ENCODE measurements at regions not wholly inside any gene's neighbourhood (a gene's known extent, or its start where the extent isn't known, plus 50 kb on each side); places are given as distances from the start of the nearest gene placed in this dataset.

DNA sequence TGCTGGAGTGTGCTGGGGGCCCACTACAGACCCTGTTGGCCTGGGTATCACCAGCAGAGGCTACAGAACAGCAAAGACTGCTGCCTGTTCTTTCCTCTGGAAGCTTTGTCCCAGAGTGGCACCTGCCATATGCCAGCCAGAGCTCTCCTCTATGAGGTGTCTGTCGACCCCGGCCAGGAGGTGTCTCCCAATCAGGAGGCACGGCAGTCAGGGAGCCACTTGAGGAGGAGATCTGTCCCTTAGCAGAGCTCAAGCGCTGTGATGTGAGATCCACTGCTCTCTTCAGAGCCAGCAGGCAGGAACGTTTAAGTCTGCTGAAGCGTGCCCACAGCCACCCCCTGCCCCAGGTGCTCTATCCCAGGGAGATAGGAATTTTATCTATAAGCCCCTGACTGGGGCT is 316.2 kb downstream of the ETV1 start:
- Histone ChIP-seq H4K20me1 (replicated peaks; ENCODE audit: insufficient read depth) (no peaks in the 10 kb centered on the region), H3K36me3 (ENCODE audit: insufficient read depth) (no peaks in the 10 kb centered on the region), H2AFZ (no peak overlapping the region), H3K4me3 (no peak overlapping the region), H3K4me1 (ENCODE audit: insufficient read depth) (no peaks in the 10 kb centered on the region), H3K4me2 (no peak overlapping the region), H3K79me2 (replicated peaks; ENCODE audit: insufficient read depth) (no peaks in the 10 kb centered on the region), H3K9me2 (ENCODE audit: insufficient read depth) (no peaks in the 10 kb centered on the region; the same call in 1 of the 2 replicates), H3K27me3 (ENCODE audit: insufficient read depth) (no peaks in the 10 kb centered on the region), H3K27ac (ENCODE audit: low read depth) (no peak overlapping the region), H3F3A (replicated peaks; ENCODE audit: low read depth) (no peaks in the 10 kb centered on the region)
- Mint-ChIP-seq H3K4me3 (no peak overlapping the region), H3K36me3 (ENCODE audit: low read depth) (peaks cover 23% of the 10 kb centered on the region; the same call in 2 of the 3 replicates), H3K9me3 (peaks cover 36% of the 10 kb centered on the region), H3K27ac (no peak overlapping the region), H3K4me1 (no peaks in the 10 kb centered on the region), H3K27me3 (ENCODE audit: insufficient read depth, low read depth, poor library complexity) (peaks cover 6% of the 10 kb centered on the region)
- no peak for TF ChIP-seq JUNB (IDR thresholded peaks at IDR 0.05; ENCODE audit: unreplicated experiment)
- DNase-seq (ENCODE audit: low spot score): no peak
- ATAC-seq: no peak

DNA sequence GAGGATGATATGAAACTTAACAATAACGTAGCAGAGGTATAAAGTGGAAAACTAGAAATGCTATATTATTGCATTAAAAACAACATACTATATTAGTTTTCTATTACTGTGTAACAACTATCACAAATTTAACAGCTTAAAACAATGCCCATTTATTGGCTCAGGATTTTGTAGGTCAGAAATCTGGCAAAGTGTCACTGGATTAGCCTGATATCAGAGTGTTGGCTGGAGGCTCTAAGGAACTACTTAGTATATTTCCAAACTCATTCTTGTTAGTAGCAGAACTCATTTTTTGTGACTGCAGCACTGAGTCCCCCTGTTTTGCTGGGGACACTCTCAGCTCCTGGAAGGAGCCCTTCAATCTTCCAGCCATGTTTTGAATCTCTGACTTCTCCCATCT is 306.8 kb downstream of the ETV1 start:
- no peak overlapping the region for H3K4me2 ChIP-seq
- H3K27ac ChIP-seq (ENCODE audit: low read depth): no peak overlapping the region
- no peak overlapping the region for H3K4me3 ChIP-seq
- H2AFZ ChIP-seq: no peak overlapping the region
- no peak overlapping the region for H3K27ac Mint-ChIP-seq
- no peaks in the 10 kb centered on the region for H3K27me3 ChIP-seq (ENCODE audit: insufficient read depth)
- H3K4me1 ChIP-seq (ENCODE audit: insufficient read depth): no peaks in the 10 kb centered on the region
- no peaks in the 10 kb centered on the region for H3K36me3 ChIP-seq (ENCODE audit: insufficient read depth)
- H3K9me2 ChIP-seq (ENCODE audit: insufficient read depth): no peaks in the 10 kb centered on the region
- no peaks in the 10 kb centered on the region for H3K4me1 Mint-ChIP-seq
- no peaks in the 10 kb centered on the region for H3K27me3 Mint-ChIP-seq (ENCODE audit: insufficient read depth, low read depth, poor library complexity)
- H3F3A ChIP-seq (replicated peaks; ENCODE audit: low read depth): no peaks in the 10 kb centered on the region
- H4K20me1 ChIP-seq (replicated peaks; ENCODE audit: insufficient read depth): no peaks in the 10 kb centered on the region
- DNase-seq (ENCODE audit: low spot score): no peak
- H3K79me2 ChIP-seq (replicated peaks; ENCODE audit: insufficient read depth): no peaks in the 10 kb centered on the region
- H3K9me3 Mint-ChIP-seq: peaks cover 13% of the 10 kb centered on the region
- H3K36me3 Mint-ChIP-seq (ENCODE audit: low read depth): peaks cover 8% of the 10 kb centered on the region; the same call in 2 of the 3 replicates
- no peak for ATAC-seq
- H3K4me3 Mint-ChIP-seq: no peak overlapping the region
- TF ChIP-seq, protein P1, sequence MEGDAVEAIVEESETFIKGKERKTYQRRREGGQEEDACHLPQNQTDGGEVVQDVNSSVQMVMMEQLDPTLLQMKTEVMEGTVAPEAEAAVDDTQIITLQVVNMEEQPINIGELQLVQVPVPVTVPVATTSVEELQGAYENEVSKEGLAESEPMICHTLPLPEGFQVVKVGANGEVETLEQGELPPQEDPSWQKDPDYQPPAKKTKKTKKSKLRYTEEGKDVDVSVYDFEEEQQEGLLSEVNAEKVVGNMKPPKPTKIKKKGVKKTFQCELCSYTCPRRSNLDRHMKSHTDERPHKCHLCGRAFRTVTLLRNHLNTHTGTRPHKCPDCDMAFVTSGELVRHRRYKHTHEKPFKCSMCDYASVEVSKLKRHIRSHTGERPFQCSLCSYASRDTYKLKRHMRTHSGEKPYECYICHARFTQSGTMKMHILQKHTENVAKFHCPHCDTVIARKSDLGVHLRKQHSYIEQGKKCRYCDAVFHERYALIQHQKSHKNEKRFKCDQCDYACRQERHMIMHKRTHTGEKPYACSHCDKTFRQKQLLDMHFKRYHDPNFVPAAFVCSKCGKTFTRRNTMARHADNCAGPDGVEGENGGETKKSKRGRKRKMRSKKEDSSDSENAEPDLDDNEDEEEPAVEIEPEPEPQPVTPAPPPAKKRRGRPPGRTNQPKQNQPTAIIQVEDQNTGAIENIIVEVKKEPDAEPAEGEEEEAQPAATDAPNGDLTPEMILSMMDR (conservative IDR thresholded peaks at IDR 0.05; ENCODE audit: low read depth in 2 of 2): no peak
- TF ChIP-seq ZNF114 (CRISPR knock-in tag; IDR thresholded peaks at IDR 0.05): no peak
- TF ChIP-seq, protein P2, sequence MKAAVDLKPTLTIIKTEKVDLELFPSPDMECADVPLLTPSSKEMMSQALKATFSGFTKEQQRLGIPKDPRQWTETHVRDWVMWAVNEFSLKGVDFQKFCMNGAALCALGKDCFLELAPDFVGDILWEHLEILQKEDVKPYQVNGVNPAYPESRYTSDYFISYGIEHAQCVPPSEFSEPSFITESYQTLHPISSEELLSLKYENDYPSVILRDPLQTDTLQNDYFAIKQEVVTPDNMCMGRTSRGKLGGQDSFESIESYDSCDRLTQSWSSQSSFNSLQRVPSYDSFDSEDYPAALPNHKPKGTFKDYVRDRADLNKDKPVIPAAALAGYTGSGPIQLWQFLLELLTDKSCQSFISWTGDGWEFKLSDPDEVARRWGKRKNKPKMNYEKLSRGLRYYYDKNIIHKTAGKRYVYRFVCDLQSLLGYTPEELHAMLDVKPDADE (IDR thresholded peaks at IDR 0.05): no peak
- no peak for TF ChIP-seq STAT1 (IDR thresholded peaks at IDR 0.05; ENCODE audit: unreplicated experiment)
- TF ChIP-seq EZH2phosphoT487 (IDR thresholded peaks at IDR 0.05; ENCODE audit: unreplicated experiment): no peak
- TF ChIP-seq POLR2AphosphoS5 (IDR thresholded peaks at IDR 0.05; ENCODE audit: low read depth): no peak
- TF ChIP-seq EZH2 (IDR thresholded peaks at IDR 0.05; ENCODE audit: low read depth, unreplicated experiment): no peak
- TF ChIP-seq CREB1 (CRISPR knock-in tag; IDR thresholded peaks at IDR 0.05; ENCODE audit: low read depth): no peak
- no peak for TF ChIP-seq NANOG (IDR thresholded peaks at IDR 0.05; ENCODE audit: borderline replicate concordance)
- TF ChIP-seq, protein P3, sequence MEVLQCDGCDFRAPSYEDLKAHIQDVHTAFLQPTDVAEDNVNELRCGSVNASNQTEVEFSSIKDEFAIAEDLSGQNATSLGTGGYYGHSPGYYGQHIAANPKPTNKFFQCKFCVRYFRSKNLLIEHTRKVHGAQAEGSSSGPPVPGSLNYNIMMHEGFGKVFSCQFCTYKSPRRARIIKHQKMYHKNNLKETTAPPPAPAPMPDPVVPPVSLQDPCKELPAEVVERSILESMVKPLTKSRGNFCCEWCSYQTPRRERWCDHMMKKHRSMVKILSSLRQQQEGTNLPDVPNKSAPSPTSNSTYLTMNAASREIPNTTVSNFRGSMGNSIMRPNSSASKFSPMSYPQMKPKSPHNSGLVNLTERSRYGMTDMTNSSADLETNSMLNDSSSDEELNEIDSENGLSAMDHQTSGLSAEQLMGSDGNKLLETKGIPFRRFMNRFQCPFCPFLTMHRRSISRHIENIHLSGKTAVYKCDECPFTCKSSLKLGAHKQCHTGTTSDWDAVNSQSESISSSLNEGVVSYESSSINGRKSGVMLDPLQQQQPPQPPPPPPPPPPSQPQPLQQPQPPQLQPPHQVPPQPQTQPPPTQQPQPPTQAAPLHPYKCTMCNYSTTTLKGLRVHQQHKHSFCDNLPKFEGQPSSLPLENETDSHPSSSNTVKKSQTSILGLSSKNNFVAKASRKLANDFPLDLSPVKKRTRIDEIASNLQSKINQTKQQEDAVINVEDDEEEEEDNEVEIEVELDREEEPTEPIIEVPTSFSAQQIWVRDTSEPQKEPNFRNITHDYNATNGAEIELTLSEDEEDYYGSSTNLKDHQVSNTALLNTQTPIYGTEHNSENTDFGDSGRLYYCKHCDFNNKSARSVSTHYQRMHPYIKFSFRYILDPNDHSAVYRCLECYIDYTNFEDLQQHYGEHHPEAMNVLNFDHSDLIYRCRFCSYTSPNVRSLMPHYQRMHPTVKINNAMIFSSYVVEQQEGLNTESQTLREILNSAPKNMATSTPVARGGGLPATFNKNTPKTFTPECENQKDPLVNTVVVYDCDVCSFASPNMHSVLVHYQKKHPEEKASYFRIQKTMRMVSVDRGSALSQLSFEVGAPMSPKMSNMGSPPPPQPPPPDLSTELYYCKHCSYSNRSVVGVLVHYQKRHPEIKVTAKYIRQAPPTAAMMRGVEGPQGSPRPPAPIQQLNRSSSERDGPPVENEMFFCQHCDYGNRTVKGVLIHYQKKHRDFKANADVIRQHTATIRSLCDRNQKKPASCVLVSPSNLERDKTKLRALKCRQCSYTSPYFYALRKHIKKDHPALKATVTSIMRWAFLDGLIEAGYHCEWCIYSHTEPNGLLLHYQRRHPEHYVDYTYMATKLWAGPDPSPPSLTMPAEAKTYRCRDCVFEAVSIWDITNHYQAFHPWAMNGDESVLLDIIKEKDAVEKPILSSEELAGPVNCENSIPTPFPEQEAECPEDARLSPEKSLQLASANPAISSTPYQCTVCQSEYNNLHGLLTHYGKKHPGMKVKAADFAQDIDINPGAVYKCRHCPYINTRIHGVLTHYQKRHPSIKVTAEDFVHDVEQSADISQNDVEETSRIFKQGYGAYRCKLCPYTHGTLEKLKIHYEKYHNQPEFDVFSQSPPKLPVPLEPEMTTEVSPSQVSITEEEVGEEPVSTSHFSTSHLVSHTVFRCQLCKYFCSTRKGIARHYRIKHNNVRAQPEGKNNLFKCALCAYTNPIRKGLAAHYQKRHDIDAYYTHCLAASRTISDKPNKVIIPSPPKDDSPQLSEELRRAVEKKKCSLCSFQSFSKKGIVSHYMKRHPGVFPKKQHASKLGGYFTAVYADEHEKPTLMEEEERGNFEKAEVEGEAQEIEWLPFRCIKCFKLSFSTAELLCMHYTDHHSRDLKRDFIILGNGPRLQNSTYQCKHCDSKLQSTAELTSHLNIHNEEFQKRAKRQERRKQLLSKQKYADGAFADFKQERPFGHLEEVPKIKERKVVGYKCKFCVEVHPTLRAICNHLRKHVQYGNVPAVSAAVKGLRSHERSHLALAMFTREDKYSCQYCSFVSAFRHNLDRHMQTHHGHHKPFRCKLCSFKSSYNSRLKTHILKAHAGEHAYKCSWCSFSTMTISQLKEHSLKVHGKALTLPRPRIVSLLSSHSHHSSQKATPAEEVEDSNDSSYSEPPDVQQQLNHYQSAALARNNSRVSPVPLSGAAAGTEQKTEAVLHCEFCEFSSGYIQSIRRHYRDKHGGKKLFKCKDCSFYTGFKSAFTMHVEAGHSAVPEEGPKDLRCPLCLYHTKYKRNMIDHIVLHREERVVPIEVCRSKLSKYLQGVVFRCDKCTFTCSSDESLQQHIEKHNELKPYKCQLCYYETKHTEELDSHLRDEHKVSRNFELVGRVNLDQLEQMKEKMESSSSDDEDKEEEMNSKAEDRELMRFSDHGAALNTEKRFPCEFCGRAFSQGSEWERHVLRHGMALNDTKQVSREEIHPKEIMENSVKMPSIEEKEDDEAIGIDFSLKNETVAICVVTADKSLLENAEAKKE (CRISPR knock-in tag; IDR thresholded peaks at IDR 0.05): no peak
- TF ChIP-seq ZNF331 (CRISPR knock-in tag; IDR thresholded peaks at IDR 0.05; ENCODE audit: low read depth): no peak

Measured in GM23338 (cell line).